GM08714 (cell line): ENCODE measurements at regions not wholly inside any gene's neighbourhood (a gene's known extent, or its start where the extent isn't known, plus 50 kb on each side); places are given as distances from the start of the nearest gene placed in this dataset.
A peak's percentile ranks its signal among the peaks of the same experiment; 100 is the strongest.
"Not testable (repeated sequence)": the region's sequence is repeated elsewhere in the genome, so short reads cannot be mapped to it uniquely, and the experiment has no call there.

ENCODE experiments used
- H3K4me3 ChIP-seq: fragments of 200-500 bp; sonication (Bioruptor generic); 2 replicates; pipeline ENCODE4 v1.5.1; 2014; ENCODE audit warnings: mild to moderate bottlenecking, low read length, inconsistent platforms
- ZNF274 ChIP-seq: IDR thresholded peaks from 2 replicates; pipeline ENCODE4 v1.6.1; 2012; ENCODE audit warnings: mild to moderate bottlenecking, low read depth, low read length

DNA sequence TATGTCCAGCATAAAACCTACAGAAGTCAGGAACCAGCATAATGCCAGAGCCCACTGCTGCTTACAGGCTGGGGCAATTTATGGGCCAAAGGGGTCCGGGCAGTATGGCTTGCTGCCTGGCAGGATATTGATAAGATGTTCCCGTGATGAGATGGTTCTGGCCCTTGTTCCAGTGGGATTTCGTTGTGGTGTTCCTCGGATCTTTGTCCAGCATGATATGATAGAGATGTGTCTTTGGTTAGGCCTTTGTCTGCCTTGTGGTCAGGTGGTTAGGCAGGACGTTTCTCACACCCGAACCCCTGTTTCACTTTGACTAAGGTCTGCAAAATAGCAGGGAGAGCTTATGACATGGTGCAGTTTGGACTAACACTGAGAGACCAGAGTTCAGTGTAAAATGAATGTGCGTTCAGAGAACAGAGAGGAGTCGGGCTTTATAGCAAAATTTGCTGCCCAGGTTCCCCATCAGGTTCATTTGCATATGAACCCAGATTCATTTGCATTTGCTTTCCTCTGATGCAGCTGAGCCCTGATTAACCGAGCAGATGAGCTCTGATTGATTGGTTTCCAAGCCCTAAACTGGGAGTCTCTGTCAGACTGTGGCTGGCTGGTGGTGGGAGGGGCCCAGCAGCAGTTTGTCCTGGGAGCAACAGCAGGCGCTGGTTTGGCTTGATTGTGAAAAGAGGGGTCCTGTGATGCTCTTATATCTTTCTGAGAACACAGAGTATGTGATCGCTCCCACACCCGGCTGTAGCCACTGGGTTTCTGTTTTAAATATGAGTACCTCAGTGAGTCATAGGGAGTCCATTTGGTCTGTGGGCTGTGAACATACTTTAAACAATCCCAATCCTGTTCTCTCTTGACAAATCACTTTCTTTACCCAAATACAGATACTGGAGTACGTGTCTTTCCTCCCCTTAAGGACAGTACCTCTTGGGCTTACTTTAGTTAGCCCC, 156.3 kb upstream of the PZP start:
- TF ChIP-seq ZNF274, result no peak
- peak overlapping the region; percentile 46; the same call in 1 of the 2 replicates for H3K4me3 ChIP-seq

DNA sequence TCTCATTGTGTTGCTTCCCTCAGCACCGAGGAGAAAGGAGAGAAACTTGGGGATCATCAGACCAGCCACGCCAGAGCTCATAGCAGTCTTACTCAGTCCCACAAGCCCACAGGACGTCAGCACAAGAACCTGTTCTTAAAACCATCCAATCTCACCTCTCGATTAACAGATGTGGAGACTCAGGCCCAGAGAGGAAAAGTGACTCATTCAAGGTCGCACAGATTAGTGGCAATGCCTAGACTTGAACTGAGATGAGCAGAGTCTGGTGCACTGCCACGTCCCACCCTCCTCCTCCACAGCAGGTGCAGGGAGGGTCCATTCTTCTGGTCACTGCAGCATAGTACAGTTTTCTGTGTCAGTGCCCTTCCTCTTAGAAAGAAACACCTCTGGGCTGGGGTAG, 154.9 kb upstream of the PZP start:
- H3K4me3 ChIP-seq, result no peak overlapping the region
- TF ChIP-seq ZNF274, result no peak

DNA sequence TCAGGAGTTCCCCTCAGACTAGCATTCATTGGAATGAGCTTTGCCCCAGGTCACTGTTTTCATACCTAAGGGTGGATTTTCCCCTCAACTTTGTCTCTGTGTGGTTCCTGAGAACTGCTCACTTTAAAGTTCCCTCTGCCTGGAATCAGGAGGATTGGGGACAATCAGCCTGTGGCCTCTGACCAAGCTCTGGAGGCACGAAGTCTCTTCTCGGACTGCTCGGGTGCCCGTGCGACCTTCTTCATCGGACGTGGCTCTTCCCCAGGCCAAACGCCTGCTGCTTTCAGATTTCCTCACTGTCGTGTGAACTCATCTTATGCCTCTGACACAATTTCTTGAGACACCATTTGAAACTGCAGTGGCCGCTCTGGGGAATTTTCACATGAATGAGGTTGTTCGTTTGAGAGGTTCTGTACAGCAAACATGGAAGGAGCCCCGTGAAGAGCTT, 153.7 kb upstream of the PZP start:
- H3K4me3 ChIP-seq, result no peak overlapping the region
- no peak for TF ChIP-seq ZNF274

DNA sequence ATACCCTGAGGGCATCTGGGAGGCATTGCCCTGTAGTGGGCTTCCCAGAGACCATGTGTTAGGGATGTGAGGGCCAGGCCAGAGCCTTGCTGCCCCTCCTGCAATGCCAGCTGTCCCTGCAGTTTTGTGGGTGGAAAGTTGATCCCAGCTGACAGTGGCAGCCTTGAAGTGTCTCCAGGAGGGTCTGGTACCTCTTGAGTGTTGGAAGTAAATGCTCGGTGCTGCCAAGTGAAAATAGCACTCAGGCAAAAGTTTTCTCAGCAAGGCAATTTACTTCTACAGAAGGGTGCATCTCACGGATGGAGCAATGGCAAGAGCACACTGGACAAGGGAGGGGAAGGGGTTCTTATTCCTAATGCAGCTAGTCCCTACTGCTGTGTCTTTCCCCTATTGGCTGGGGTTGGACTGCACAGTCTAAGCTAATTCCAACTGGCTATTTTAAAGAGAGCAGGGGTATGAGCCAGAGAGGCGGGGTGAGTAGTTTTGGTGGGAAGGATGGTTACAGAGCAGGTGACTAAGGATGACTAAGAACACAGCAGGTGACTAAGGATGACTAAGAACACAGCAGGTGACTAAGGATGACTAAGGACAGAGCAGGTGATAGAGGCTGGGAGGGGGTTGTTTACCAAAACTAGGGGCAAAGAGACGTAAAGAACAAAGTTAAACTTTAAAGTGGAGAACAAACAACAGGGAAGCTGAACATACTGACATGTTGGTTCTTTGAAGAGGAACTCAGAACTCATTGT, 146.0 kb upstream of the PZP start:
- not testable (repeated sequence) for H3K4me3 ChIP-seq

DNA sequence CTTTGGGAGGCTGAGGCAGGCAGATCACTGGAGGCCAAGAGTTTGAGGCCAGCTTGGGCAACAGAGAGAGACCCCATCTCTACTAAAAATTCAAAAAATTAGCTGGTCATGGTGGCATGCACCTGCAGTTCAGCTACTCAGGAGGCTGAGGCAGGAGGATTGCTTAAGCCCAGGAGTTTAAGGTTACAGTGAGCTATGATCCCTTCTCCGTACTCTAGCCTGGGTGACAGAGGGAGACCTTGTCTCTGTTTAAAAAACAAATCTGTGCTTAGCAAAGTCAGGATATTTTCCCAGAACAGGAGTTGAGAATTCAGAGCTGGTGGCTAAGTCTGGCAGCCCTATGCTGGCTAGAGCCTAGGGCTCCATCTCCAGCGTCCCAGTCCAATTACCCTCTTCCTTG, 142.9 kb upstream of the PZP start:
- no peak overlapping the region for H3K4me3 ChIP-seq
- no peak for TF ChIP-seq ZNF274

DNA sequence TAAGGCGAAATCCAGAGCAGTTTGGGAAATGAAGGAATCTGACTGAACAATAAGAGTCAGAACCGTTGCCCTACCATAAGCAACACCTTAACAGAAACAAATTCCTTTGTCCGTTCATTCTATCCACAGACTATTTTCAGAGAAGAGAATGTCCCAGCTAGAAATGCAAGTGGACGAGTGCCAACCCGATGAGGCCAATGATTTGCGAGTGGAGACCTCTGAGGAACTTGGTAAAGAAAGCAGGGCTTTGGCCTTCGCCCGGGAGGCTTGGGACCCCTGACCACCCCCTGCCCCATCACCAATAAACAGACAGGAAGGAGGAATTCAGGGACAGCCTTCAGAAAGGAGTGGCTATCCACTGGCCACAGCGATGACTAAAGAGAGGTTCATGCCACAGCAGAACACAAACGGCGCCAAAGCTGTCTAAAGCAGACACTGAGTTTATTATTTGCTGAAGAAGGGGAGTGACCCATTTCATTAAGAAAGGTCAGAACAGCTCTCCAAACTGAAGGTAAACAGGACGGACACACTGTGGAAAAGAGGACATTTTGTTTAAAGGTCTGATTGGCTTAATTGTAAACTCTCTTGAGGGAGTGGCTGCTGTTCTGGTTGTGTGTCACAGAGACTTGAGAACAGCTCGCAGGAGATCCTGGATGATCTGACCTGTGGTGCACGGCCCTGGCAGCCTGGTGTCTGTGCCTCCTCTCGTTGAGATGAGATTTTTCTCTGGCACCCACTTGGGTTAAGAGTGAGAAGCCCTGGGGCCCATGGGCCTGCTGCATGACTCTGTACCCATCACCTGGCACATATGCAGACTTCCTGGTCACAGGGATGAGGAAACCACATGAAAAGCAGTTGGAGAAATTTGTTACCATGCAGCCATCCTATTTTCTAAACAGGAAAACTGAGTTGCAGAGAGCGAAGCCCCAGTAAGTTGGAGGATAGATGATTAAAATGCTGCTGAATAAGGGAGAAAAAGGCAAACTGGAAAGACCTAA, 142.0 kb upstream of the PZP start:
- H3K4me3 ChIP-seq, result no peak overlapping the region

DNA sequence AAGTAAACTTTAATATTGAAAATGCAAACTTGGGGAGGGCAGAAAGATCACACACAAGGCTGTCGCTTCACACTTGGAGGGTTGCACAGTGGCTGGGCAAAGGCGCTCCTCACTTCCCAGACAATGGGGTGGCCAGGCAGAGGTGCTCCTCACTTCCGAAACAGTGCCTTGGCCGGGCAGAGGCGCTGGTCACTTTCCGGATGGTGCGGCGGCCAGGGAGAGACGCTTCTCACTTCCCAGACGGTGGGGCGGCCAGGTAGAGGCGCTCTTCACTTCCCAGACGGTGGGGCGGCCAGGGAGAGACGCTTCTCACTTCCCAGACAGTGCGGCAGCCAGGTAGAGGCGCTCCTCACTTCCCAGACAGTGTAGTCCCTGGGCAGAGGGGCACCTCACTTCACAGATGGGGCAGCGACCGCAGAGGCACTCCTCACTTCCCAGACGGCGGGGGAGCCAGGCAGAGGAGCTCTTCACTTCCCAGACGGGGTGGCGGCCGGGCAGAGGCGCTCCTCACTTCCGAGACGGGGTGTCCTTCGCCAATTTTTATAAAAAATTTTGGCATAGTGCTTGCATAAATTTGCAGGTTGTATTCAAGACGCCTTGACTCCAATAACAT, 140.8 kb upstream of the PZP start:
- no peak overlapping the region for H3K4me3 ChIP-seq
- no peak for TF ChIP-seq ZNF274

More for the DNA sequence above, 142.0 kb upstream of the PZP start:
- no peak for TF ChIP-seq ZNF274

DNA sequence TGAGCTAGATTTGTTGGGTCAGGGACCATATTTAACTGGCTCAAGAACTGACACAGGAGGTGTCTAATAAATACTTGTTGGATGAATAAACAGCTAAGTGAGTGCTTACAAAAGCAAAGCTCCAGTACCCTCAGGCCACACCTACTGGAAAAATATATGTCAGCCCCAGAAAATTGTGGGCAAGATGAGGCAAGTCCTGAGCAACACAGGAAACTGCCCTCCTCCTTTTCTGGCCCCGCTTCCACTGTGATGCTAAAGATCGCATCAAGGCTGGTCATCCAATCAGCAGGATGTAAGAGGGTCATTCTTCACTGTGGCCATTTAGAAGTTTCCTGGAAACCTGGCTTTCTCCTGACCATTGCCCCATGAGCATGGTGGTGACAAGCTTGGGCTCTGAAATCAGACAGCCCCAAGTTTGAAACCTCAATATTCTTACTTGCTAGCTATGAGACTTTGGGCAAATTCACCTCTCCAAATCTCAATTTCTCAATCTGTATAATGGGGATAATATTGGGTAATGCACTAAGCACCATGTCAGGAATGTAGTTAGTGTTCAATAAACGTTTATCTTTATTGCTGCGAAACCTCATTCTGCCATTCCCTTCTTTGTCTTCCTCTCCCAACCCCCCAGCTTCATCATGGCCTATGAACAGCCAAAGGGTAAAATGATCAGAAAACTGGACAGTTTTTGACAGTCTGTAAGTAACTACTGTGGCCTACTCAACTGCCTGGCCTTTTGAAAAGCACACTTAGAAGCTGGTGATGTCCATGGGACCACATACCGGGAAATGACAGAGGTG, 139.3 kb upstream of the PZP start:
- no peak for TF ChIP-seq ZNF274
- no peak overlapping the region for H3K4me3 ChIP-seq

DNA sequence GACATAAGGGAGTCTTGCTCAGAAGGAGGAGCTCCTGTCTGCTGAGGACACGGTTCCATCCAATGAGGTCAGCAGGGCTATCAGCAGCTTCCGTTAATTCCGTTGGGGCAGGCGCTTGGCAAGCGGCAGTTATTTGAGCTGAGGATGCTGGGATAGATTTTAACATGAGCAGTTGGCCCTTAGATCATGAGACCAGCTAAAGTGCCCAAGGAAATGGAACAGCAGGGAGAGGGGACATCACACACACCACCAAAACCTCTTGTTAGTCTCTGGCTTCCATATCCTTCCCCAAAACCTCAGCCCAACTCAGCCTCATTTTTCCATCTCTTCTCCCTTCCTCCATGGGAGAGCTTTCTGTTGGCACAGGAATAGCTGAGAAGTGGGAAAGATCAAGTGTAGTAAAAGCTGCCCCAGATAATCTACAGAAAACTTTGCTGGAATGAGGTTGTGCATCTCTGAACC, 138.7 kb upstream of the PZP start:
- TF ChIP-seq ZNF274, result no peak
- no peak overlapping the region for H3K4me3 ChIP-seq

DNA sequence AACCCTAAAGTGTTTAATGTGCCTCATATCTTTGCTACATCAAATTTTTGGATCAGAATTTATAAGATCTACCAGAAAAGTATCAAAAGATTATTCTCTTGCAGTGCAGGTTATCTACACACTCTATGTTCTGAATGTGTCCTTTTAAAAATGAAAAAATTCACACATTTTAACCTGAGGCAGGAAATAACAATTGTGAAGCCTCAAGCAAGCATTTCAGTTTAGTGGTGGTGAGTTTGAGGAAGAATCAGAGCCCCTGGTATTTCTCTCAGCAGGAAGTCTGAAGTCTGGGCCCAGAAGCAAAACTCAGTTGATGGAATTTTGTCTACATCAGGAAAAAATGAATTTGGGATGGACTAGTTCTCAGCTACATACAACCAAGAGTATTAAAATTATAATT, 137.0 kb upstream of the PZP start:
- no peak for TF ChIP-seq ZNF274
- no peak overlapping the region for H3K4me3 ChIP-seq

DNA sequence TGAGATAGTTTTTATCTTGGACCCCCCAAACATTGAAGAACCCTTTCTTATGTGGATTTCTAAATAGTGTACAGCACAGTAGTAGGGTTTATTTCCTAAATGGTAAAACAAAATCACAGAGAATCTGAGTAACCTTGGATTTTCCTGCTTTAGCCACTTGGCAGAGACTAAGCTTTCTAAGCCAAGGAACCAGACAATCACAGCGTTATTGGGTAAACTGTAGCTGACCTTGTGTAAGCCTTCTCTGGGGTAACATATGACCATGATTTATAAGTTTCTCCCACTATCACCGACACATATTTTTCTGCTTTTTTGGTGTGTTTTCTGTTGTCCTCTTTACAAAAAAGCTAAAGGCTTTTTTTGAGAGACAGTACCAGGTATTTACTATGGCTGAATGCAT, 136.3 kb upstream of the PZP start:
- TF ChIP-seq ZNF274, result no peak
- no peak overlapping the region for H3K4me3 ChIP-seq

DNA sequence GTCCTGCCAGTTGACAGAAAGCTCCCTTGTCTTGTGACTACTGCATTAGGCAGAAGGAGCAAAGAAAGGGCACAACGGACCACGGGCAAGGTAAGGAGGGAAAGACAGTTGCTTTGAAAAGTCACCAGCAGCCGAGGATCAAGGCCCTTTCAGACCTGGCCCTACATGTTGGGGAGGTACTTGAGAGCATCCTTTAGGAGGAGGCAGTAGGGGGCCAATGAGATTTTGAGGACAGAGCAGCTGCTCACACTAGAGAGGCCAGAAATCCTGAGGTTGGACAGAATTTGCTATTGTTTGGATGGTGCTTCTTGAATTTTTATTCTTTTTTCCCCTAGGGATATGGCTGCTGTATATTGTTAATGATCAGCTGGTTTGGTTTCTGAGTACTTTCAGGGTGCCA, 135.5 kb upstream of the PZP start:
- no peak for TF ChIP-seq ZNF274
- H3K4me3 ChIP-seq, result no peak overlapping the region

DNA sequence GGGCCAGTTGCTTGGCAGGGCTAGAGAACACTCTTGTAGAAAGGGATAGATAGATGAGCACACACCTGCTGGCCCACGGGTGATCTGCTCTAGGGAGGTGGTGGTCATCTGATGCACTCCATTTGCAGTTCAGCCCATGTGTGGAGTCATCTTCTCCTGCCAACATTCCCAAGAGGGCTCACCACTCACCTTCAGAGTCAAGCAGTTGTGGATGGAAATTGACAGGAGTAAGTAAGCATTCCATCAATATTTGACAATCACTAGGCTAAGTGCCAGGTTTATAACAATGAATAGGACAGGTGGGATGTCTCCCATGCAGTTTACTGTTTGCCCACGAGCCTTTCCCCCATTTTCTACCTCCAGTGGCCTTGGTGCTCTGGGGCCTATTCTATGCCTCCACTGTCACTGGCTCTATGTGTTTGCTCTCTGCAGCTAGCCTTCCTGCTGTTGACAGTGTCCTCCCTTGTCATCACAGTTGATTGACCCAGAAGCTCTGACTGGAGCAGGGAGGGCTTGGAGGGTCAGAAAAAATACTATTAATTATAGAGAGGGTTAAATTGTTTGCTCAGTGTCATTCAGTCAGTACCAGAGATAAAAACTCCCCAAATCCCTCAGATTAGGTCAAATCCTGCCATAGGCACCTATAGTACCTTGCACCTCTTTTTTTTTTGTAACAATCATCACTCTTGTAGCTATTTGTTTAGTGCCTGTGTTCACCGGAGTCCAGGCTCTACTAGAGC, 134.6 kb upstream of the PZP start:
- H3K4me3 ChIP-seq, result no peak overlapping the region
- no peak for TF ChIP-seq ZNF274
